ENCODE measurements at regions not wholly inside any gene's neighbourhood (a gene's known extent, or its start where the extent isn't known, plus 50 kb on each side); places are given as distances from the start of the nearest gene placed in this dataset.
A peak's percentile ranks its signal among the peaks of the same experiment; 100 is the strongest.

- DNase-seq: peak; percentile 52
- Histone ChIP-seq H3K27me3 (ENCODE audit: control insufficient read depth, insufficient read depth, low read length) (no peaks in the 10 kb centered on the region), H3K36me3 (replicated peaks; ENCODE audit: control insufficient read depth, insufficient read depth, low read length) (no peaks in the 10 kb centered on the region), H3K4me3 (ENCODE audit: insufficient read depth, low read depth, low read length) (no peak overlapping the region)
These were observed 54.9 kb upstream of the DPYSL4 start for GRCh38 chr10:132131581-132132420.

- Histone ChIP-seq H3K27me3 (ENCODE audit: control insufficient read depth, insufficient read depth, low read length) (no peaks in the 10 kb centered on the region), H3K36me3 (replicated peaks; ENCODE audit: control insufficient read depth, insufficient read depth, low read length) (no peaks in the 10 kb centered on the region), H3K4me3 (ENCODE audit: insufficient read depth, low read depth, low read length) (no peak overlapping the region)
- no peak for DNase-seq
These were observed 54.3 kb upstream of the DPYSL4 start for GRCh38 chr10:132132421-132132841.

GRCh38 chr10:132133005-132133404 lies 53.7 kb upstream of the DPYSL4 start:
- Histone ChIP-seq H3K4me3 (ENCODE audit: insufficient read depth, low read depth, low read length) (no peak overlapping the region), H3K36me3 (replicated peaks; ENCODE audit: control insufficient read depth, insufficient read depth, low read length) (no peaks in the 10 kb centered on the region), H3K27me3 (ENCODE audit: control insufficient read depth, insufficient read depth, low read length) (no peaks in the 10 kb centered on the region)
- DNase-seq: no peak

GRCh38 chr10:132133449-132134240 lies 53.1 kb upstream of the DPYSL4 start:
- Histone ChIP-seq H3K27me3 (ENCODE audit: control insufficient read depth, insufficient read depth, low read length) (no peaks in the 10 kb centered on the region), H3K36me3 (replicated peaks; ENCODE audit: control insufficient read depth, insufficient read depth, low read length) (no peaks in the 10 kb centered on the region), H3K4me3 (ENCODE audit: insufficient read depth, low read depth, low read length) (no peak overlapping the region)
- DNase-seq: no peak

- DNase-seq: no peak
- no peaks in the 10 kb centered on the region for H3K36me3 ChIP-seq (replicated peaks; ENCODE audit: control insufficient read depth, insufficient read depth, low read length)
- H3K27me3 ChIP-seq (ENCODE audit: control insufficient read depth, insufficient read depth, low read length): no peaks in the 10 kb centered on the region
- H3K4me3 ChIP-seq (ENCODE audit: insufficient read depth, low read depth, low read length): no peak overlapping the region
These were observed 52.3 kb upstream of the DPYSL4 start for GRCh38 chr10:132134241-132135052.

- no peaks in the 10 kb centered on the region for H3K27me3 ChIP-seq (ENCODE audit: control insufficient read depth, insufficient read depth, low read length)
- DNase-seq: peak; percentile 89
These were observed 51.5 kb upstream of the DPYSL4 start for GRCh38 chr10:132135053-132135872.

GRCh38 chr10:132136097-132136521 lies 50.6 kb upstream of the DPYSL4 start:
- no peak for DNase-seq
- no peaks in the 10 kb centered on the region for H3K27me3 ChIP-seq (ENCODE audit: control insufficient read depth, insufficient read depth, low read length)
- H3K4me3 ChIP-seq (ENCODE audit: insufficient read depth, low read depth, low read length): no peak overlapping the region
- H3K36me3 ChIP-seq (replicated peaks; ENCODE audit: control insufficient read depth, insufficient read depth, low read length): no peaks in the 10 kb centered on the region

More at GRCh38 chr10:132135053-132135872, 51.5 kb upstream of the DPYSL4 start:
- H3K4me3 ChIP-seq (ENCODE audit: insufficient read depth, low read depth, low read length): no peak overlapping the region
- H3K36me3 ChIP-seq (replicated peaks; ENCODE audit: control insufficient read depth, insufficient read depth, low read length): no peaks in the 10 kb centered on the region

- Histone ChIP-seq H3K36me3 (replicated peaks; ENCODE audit: control insufficient read depth, insufficient read depth, low read length) (no peaks in the 10 kb centered on the region), H3K4me3 (ENCODE audit: insufficient read depth, low read depth, low read length) (no peak overlapping the region), H3K27me3 (ENCODE audit: control insufficient read depth, insufficient read depth, low read length) (no peaks in the 10 kb centered on the region)
- DNase-seq: no peak
These were observed 50.1 kb upstream of the DPYSL4 start for GRCh38 chr10:132136689-132137088.
